ENCODE measurements at regions not wholly inside any gene's neighbourhood (a gene's known extent, or its start where the extent isn't known, plus 50 kb on each side); places are given as distances from the start of the nearest gene placed in this dataset.

DNA sequence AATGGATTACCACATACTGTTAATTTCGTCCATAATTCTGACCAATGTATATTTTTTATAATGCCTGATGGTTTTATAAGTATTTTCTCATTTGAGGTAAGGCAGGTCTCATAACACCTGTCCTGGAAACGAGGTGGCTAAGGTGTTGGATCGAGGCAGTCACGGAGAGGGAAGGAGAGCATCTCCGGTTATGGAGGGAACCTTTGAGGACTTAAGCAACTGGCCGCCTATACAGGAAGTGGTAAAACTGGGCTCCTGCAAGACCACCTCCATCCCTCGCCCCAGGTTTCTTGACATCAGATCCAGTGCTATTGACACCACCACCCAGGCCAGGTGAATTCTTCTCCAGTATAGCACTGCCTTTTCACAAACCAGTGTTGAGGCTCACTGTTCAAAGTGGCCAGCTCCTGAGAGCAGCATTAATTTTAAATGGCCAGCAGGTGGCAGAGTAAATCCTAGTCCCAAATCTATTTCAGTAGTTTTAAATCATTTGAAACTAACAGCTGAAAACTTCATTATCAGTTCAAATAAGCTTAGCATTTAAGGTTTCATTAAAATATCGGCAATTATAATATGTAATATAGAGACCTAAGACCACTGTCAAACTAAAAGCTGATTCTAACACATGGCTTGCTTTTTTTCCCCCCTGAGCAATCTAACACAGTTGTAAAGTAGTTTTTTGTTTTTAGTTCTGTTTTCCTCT, 100.8 kb downstream of the PPM1A start:
- peak; percentile 42 for DNase-seq (ENCODE audit: low spot score)

GRCh38 chr14:60350366-60350720, 101.3 kb downstream of the PPM1A start:
- no peak for DNase-seq (ENCODE audit: low spot score)

- no peak for DNase-seq (ENCODE audit: low spot score)
Measured at GRCh38 chr14:60353420-60353819, 104.4 kb downstream of the PPM1A start.

DNA sequence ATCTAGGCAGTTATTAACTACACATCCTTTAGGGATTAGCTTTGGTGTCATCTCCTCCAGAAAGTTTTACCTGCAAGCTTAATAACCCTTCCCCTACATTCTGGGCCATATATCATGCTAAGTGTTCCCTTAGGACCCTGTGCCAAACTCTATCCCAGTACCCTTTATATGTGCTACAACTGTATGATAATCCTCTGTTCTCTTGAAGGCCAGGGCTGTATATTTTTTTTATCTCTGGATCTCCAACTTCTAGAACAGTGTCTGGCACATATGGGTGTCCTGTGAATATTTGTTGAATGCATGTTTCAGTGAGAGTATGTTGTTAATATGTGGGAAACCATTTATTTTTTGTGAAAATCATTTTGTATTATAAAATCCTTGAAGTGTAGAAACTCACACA, 106.7 kb downstream of the PPM1A start:
- no peak for DNase-seq (ENCODE audit: low spot score)

GRCh38 chr14:60356386-60356785, 107.4 kb downstream of the PPM1A start:
- no peak for DNase-seq (ENCODE audit: low spot score)

DNA sequence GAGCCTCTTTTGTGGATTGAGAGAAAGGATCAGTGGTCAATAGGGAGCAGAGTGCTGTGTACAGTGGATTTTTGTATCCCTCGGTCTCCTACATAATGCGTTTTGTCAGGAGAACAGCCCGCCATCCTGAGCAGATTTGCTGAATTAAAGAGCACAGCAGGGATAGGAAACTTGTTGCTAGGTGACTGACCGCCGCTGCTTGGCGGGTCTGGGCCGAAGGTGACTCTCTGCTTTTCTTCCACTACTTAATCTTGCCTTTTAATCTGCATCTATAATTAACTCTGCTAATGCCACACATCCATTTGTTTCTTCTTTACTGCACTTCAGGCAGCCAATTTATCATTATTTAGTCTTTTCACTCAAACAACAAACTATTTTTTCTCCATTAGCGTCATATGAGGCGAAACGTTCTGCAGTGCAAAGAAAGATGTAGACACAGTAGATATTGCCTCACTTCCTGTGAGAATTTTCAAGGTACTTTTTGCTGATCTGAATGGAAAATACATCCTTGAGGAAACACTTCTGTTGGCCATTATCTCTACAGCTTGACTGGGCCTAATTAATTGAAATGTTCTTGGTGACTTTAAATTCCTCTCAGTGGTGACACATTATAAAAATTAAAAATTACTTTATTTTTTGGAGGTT, 108.0 kb downstream of the PPM1A start:
- no peak for DNase-seq (ENCODE audit: low spot score)

DNA sequence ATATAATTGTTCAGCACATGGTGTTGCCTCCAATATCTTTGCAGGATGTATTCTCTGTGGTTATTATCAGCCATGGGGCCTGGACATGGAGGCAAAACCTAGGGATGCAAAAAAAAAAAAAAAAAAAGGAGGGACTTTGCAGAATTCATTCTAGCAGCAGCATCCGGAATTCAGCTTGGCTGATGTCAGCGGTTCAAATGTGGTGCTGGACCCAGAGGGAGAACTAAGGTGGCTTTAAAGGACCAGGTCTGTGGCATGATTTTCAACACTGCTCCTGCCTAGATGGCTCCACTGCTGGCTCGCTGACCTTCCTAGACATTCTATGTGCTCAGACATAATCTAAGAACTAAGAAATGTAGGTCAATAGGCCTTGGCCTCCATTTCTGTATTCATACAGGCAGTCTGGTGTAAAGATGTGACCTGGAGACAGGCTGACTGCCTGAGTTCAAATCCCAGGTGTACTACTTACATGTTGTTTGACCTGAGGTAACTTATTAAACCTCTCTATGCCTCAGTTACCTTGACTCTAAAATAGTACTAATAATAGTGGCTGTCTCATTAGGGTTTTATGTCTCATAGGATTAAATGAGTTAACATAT, 108.6 kb downstream of the PPM1A start:
- DNase-seq (ENCODE audit: low spot score), result no peak

- no peak for DNase-seq (ENCODE audit: low spot score)
Measured at GRCh38 chr14:60363275-60363674, 114.3 kb downstream of the PPM1A start.

DNA sequence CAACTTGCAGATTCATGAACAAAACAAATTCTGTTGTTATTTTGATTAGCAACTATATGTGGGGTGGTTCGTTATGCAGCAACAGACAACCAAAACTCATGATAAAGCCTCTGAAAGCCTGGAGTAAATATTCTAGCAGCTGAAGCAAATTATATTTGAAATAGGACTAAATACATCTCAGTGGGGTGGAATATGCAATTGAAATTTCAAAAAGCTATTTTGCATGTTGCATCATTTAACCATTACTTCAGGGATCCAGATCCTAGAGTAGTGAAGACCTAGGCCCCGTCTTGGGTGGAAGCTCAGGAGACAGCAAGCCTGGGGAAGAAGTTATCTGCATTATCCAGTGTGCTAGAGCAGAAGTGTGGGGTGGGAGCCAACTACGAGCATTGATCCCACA, 114.7 kb downstream of the PPM1A start:
- DNase-seq (ENCODE audit: low spot score), result no peak

- no peak for DNase-seq (ENCODE audit: low spot score)
Measured at GRCh38 chr14:60381909-60382308, 104.0 kb downstream of the C14orf39 start.
